SK-N-SH (cell line): ENCODE measurements at regions not wholly inside any gene's neighbourhood (a gene's known extent, or its start where the extent isn't known, plus 50 kb on each side); places are given as distances from the start of the nearest gene placed in this dataset.

ENCODE experiments used
- CTCF ChIA-PET: fragments of 300-600, 350-600 bp; formaldehyde crosslinking; extraction: SDS; loops from one replicate; lab custom pipeline; 2021; lab: Yijun Ruan, JAX
- POLR2A ChIA-PET: fragments of 350-600 bp; sonication (Branson Sonifier 250); formaldehyde crosslinking; extraction: SDS; loops from one replicate; lab custom pipeline; 2020; ENCODE audit warnings: antibody characterized with exemption, inconsistent platforms; lab: Yijun Ruan, JAX
- DNase-seq: peaks from one replicate; pipeline ENCODE4 v3.0.0; 2012
- H2AFZ ChIP-seq: fragments of 200-600 bp; sonication (generic); 2 replicates; pipeline ENCODE4 v1.8.1; 2016; ENCODE audit warnings: antibody characterized with exemption, mild to moderate bottlenecking, low read depth
- H3F3A ChIP-seq: fragments of 200-600 bp; sonication (generic); replicated peaks from 2 replicates; pipeline ENCODE3; 2016; ENCODE audit warnings: antibody characterized with exemption, mild to moderate bottlenecking; ENCODE audit not compliant: insufficient read depth
- H3K27ac ChIP-seq, 2 experiments: fragments of 200-500 bp in 1 of 2; fragments of 200-600 bp in 1 of 2; sonication (Bioruptor generic) in 1 of 2; sonication (generic), shearing (Covaris generic) in 1 of 2; 2 replicates each; pipeline versions ENCODE4 v1.5.1 to v1.6.1; 2014 to 2016; ENCODE audit warnings: low read depth in 2 of 2, inconsistent platforms in 1 of 2, low read length in 1 of 2, mild to moderate bottlenecking in 1 of 2, mixed read lengths in 1 of 2
- H3K27me3 ChIP-seq: fragments of 200-600 bp; sonication (generic), shearing (Covaris generic); 2 replicates; pipeline ENCODE4 v1.6.1; 2016; ENCODE audit warnings: mixed run types; ENCODE audit not compliant: insufficient read depth
- H3K36me3 ChIP-seq, 2 experiments: fragments of 200-500 bp in 1 of 2; fragments of 200-600 bp in 1 of 2; sonication (Bioruptor generic) in 1 of 2; sonication (generic) in 1 of 2; replicated peaks in 1 of 2; 2 replicates each; pipeline versions ENCODE3 to v1.5.1; 2014 to 2016; ENCODE audit warnings: low read length in 1 of 2, mild to moderate bottlenecking in 1 of 2; ENCODE audit not compliant: insufficient read depth in 2 of 2, control insufficient read depth in 1 of 2
- H3K4me1 ChIP-seq, 2 experiments: fragments of 200-500 bp in 1 of 2; fragments of 200-600 bp in 1 of 2; sonication (Bioruptor generic) in 1 of 2; sonication (generic), shearing (Covaris generic) in 1 of 2; 2 replicates each; pipeline versions ENCODE4 v1.5.1 to v1.6.1; 2014 to 2016; ENCODE audit warnings: low read depth in 1 of 2, low read length in 1 of 2, mixed run types in 1 of 2; ENCODE audit not compliant: insufficient read depth in 2 of 2, control insufficient read depth in 1 of 2
- H3K4me2 ChIP-seq: fragments of 200-600 bp; sonication (generic), shearing (Covaris generic); 2 replicates; pipeline ENCODE4 v1.6.1; 2017; ENCODE audit warnings: mixed run types
- H3K4me3 ChIP-seq, 2 experiments: fragments of 200-500 bp in 1 of 2; fragments of 200-600 bp in 1 of 2; sonication (Bioruptor generic) in 1 of 2; sonication (generic), shearing (Covaris generic) in 1 of 2; 2 replicates each; pipeline versions ENCODE4 v1.5.1 to v1.8.1; 2014 to 2016; ENCODE audit warnings: low read depth in 2 of 2, inconsistent platforms in 1 of 2, low read length in 1 of 2, mild to moderate bottlenecking in 1 of 2, mixed read lengths in 1 of 2, moderate library complexity in 1 of 2
- H3K79me2 ChIP-seq: fragments of 200-600 bp; sonication (generic); 2 replicates; pipeline ENCODE4 v1.8.1; 2017; ENCODE audit warnings: mild to moderate bottlenecking; ENCODE audit not compliant: insufficient read depth
- H3K9ac ChIP-seq: fragments of 200-600 bp; sonication (generic); 2 replicates; pipeline ENCODE4 v1.6.1; 2017; ENCODE audit warnings: mixed run types
- H3K9me2 ChIP-seq: fragments of 200-600 bp; sonication (generic); 2 replicates; pipeline ENCODE4 v1.6.1; 2017; ENCODE audit warnings: mixed run types
- H3K9me3 ChIP-seq: fragments of 200-600 bp; sonication (generic); 2 replicates; pipeline ENCODE4 v1.6.1; 2017; ENCODE audit warnings: mixed run types, mild to moderate bottlenecking, moderate library complexity
- H4K20me1 ChIP-seq: fragments of 200-600 bp; sonication (generic); 2 replicates; pipeline ENCODE4 v1.6.1; 2017; ENCODE audit warnings: mild to moderate bottlenecking, mixed run types; ENCODE audit not compliant: insufficient read depth
- ELF1 ChIP-seq: IDR thresholded peaks from 2 replicates; pipeline ENCODE4 v1.4.0; 2012
- EZH2phosphoT487 ChIP-seq: fragments of 200-600 bp; sonication (generic); IDR thresholded peaks from 2 replicates; pipeline ENCODE4 v1.6.1; 2017; ENCODE audit warnings: low read depth, mixed run types, mild to moderate bottlenecking, antibody characterized with exemption, moderate library complexity, borderline replicate concordance
- FOXJ3 ChIP-seq: sonication (generic); formaldehyde crosslinking; IDR thresholded peaks from 2 replicates; pipeline ENCODE4 v1.5.1; 2020; ENCODE audit warnings: mild to moderate bottlenecking, missing genetic modification reagents
- FOXM1 ChIP-seq: IDR thresholded peaks from 2 replicates; pipeline ENCODE4 v1.4.0; 2012; ENCODE audit warnings: low read depth, mild to moderate bottlenecking
- IRF3 ChIP-seq: fragments of 150-350 bp; IDR thresholded peaks from 2 replicates; pipeline ENCODE4 v1.6.1; 2016; ENCODE audit warnings: mild to moderate bottlenecking, low read depth, low read length
- JUND ChIP-seq: IDR thresholded peaks from 2 replicates; pipeline ENCODE4 v1.4.0; 2012
- NRF1 ChIP-seq: IDR thresholded peaks from 2 replicates; pipeline ENCODE4 v1.6.1; 2012; ENCODE audit warnings: low read depth, mild to moderate bottlenecking, low read length
- POLR2AphosphoS5 ChIP-seq: IDR thresholded peaks from 2 replicates; pipeline ENCODE4 v1.6.1; 2012; ENCODE audit warnings: low read depth, low read length
- RCOR1 ChIP-seq: fragments of 150-350 bp; IDR thresholded peaks from 2 replicates; pipeline ENCODE4 v1.6.1; 2017; ENCODE audit warnings: antibody characterized with exemption, low read length
- REST ChIP-seq: IDR thresholded peaks from 2 replicates; pipeline ENCODE4 v1.6.1; 2012; ENCODE audit warnings: mild to moderate bottlenecking, low read depth, low read length, moderate library complexity
- RFX5 ChIP-seq: IDR thresholded peaks from 2 replicates; pipeline ENCODE4 v1.6.1; 2012; ENCODE audit warnings: mild to moderate bottlenecking, improper control_type of control experiment, low read length
- SIN3A ChIP-seq: IDR thresholded peaks from 2 replicates; pipeline ENCODE4 v1.6.1; 2012; ENCODE audit warnings: low read depth, mild to moderate bottlenecking, low read length, moderate library complexity, borderline replicate concordance
- TAF1 ChIP-seq: IDR thresholded peaks from 2 replicates; pipeline ENCODE4 v1.6.1; 2012; ENCODE audit warnings: low read depth, mild to moderate bottlenecking, low read length, moderate library complexity, borderline replicate concordance
- TCF12 ChIP-seq: IDR thresholded peaks from 2 replicates; pipeline ENCODE4 v1.4.0; 2012
- TEAD4 ChIP-seq: IDR thresholded peaks from 2 replicates; pipeline ENCODE4 v1.4.0; 2012; ENCODE audit warnings: mild to moderate bottlenecking, borderline replicate concordance; ENCODE audit not compliant: insufficient read depth
- USF2 ChIP-seq: fragments of 150-350 bp; IDR thresholded peaks from 2 replicates; pipeline ENCODE4 v1.6.1; 2017; ENCODE audit warnings: antibody characterized with exemption, low read length, low read depth, borderline replicate concordance
- YY1 ChIP-seq: IDR thresholded peaks from 2 replicates; pipeline ENCODE4 v1.4.0; 2012; ENCODE audit warnings: low read depth, mild to moderate bottlenecking
- WGBS: methylation state at CpG from one replicate; pipeline ENCODE4 v1.1.6; 2017; ENCODE audit warnings: low lambda C conversion rate; 5-methylcytosine and 5-hydroxymethylcytosine counted together
- TF ChIP-seq, protein P1 (sequence below): IDR thresholded peaks from 2 replicates; pipeline ENCODE4 v1.4.0; 2012; ENCODE audit warnings: low read depth

DNA sequence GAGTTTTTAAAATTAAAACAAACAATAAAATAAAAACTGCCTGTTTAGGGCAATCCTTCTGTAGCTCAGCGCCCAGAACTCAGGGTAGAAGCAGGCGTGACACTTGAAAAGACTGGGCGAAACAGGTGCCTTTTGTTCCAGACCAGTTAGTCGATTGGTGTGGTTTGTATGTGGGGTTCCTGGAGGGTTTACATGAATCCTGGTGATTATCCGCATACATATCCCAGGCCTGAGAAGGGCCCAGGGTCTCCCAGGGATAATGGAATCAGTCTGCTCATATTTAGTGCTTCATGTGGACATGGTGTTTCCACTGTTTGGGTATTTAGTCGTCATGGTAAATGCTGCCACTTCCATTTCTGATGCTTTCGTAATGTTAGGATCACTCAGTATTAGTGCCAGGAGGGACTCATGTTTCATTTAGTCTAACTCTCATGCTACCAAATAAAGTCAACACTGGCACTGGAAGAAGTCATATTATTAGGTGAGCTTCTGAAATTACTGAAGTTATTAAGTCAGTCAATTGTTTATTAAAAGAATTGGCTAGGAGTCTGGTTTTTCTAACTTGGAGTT, 116.5 kb downstream of the SAMD5 start:
- CTCF ChIA-PET = no interaction called here
- 19% methylated on average over 7 of the region's 7 CpGs for WGBS

More for the DNA sequence above, 116.5 kb downstream of the SAMD5 start:
- no peak overlapping the region for H3K27ac ChIP-seq
- H3K4me2 ChIP-seq = no peak overlapping the region
- no peaks in the 10 kb centered on the region for H4K20me1 ChIP-seq
- no peaks in the 10 kb centered on the region for H3K9me2 ChIP-seq
- H3F3A ChIP-seq = no peaks in the 10 kb centered on the region
- no peak overlapping the region for H3K4me3 ChIP-seq
- DNase-seq = no peak
- H3K27me3 ChIP-seq = no peaks in the 10 kb centered on the region
- no peaks in the 10 kb centered on the region for H3K9me3 ChIP-seq
- no peaks in the 10 kb centered on the region for H3K36me3 ChIP-seq
- H3K9ac ChIP-seq = no peak overlapping the region
- H3K4me1 ChIP-seq = no peaks in the 10 kb centered on the region
- no peaks in the 10 kb centered on the region for H3K79me2 ChIP-seq
- POLR2A ChIA-PET = interaction anchor here (0.6 kb wide), 1 partner anchor 13 kb away, joined by 4 read pairs; no protein-coding TSS in a partner anchor
- no peak overlapping the region for H2AFZ ChIP-seq
- TF ChIP-seq NRF1 (no peak), TEAD4 (no peak), ELF1 (no peak), JUND (no peak), IRF3 (no peak), REST (no peak), FOXM1 (no peak), POLR2AphosphoS5 (no peak), EZH2phosphoT487 (no peak), USF2 (no peak), TCF12 (no peak), RFX5 (no peak), SIN3A (no peak), FOXJ3 (CRISPR knock-in tag) (no peak), YY1 (no peak), TAF1 (no peak), RCOR1 (no peak)
- TF ChIP-seq, protein P1, sequence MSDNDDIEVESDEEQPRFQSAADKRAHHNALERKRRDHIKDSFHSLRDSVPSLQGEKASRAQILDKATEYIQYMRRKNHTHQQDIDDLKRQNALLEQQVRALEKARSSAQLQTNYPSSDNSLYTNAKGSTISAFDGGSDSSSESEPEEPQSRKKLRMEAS = no peak
